ENCODE measurements at regions not wholly inside any gene's neighbourhood (a gene's known extent, or its start where the extent isn't known, plus 50 kb on each side); places are given as distances from the start of the nearest gene placed in this dataset.

- TF ChIP-seq, protein P1, sequence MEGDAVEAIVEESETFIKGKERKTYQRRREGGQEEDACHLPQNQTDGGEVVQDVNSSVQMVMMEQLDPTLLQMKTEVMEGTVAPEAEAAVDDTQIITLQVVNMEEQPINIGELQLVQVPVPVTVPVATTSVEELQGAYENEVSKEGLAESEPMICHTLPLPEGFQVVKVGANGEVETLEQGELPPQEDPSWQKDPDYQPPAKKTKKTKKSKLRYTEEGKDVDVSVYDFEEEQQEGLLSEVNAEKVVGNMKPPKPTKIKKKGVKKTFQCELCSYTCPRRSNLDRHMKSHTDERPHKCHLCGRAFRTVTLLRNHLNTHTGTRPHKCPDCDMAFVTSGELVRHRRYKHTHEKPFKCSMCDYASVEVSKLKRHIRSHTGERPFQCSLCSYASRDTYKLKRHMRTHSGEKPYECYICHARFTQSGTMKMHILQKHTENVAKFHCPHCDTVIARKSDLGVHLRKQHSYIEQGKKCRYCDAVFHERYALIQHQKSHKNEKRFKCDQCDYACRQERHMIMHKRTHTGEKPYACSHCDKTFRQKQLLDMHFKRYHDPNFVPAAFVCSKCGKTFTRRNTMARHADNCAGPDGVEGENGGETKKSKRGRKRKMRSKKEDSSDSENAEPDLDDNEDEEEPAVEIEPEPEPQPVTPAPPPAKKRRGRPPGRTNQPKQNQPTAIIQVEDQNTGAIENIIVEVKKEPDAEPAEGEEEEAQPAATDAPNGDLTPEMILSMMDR (IDR thresholded peaks at IDR 0.05) = no peak
- TF ChIP-seq POLR2A (IDR thresholded peaks at IDR 0.05) = no peak
Observed at GRCh38 chr3:28598165-28598564, 249.5 kb upstream of the AZI2 start.

Data from lower leg skin (tissue), 3 donors.